ENCODE measurements at regions not wholly inside any gene's neighbourhood (a gene's known extent, or its start where the extent isn't known, plus 50 kb on each side); places are given as distances from the start of the nearest gene placed in this dataset.
A peak's percentile ranks its signal among the peaks of the same experiment; 100 is the strongest.

DNA sequence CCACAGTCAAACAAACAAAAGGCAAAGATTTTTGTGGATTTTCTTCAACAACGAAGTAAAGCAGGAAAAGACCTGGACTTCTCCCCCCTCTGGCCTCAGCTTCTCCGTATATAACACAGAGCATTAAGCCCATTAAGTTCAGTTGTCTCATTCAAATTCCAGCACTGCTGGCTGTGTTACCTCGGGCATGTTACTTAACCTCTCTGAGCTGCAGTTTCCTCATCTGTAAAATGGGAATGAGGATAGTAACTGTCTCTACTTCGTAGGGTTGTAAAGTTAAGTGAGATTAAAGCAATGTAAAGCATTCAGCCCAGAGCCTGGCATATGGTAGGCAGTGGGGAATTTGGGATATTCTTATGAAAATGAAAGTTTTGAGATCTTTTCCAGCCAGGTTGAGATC is 92.7 kb upstream of the SMIM23 start:
- DNase-seq (ENCODE audit: low read depth) (no peak), FAIRE-seq (no peak)
- no peak for TF ChIP-seq CTCF (IDR thresholded peaks at IDR 0.05; ENCODE audit: insufficient read depth, low read length, severe bottlenecking)

DNA sequence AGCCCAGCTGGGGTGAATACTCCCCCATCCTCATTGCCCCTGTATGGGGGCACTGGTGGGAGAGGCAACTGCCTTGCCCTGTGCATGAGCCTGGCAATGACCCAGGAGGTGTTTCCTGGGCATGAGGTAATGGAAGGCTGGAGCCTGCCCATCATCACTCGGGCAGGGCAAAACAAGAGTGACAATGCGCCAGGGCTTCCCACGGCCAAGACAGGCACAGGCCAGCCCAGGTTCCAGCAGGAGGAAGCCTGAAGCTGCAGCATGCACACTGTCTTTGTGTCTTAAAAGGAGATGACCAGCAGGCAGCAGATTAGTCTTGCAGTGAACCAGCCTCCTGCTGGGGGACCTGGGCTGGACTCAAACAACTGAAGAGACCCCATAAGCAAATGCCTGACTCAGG is 92.2 kb upstream of the SMIM23 start:
- peaks cover 6% of the 10 kb centered on the region for H3K27me3 ChIP-seq (ENCODE audit: control insufficient read depth, insufficient read depth, low read length)
- H3K36me3 ChIP-seq (ENCODE audit: control insufficient read depth, insufficient read depth, low read length): no peaks in the 10 kb centered on the region
- TF ChIP-seq CTCF (IDR thresholded peaks at IDR 0.05; ENCODE audit: insufficient read depth, low read length, severe bottlenecking): no peak
- H3K4me3 ChIP-seq (ENCODE audit: low read depth, low read length): no peak overlapping the region
- DNase-seq (ENCODE audit: low read depth) (peak; percentile 18), FAIRE-seq (no peak)

More for the DNA sequence above, 92.7 kb upstream of the SMIM23 start:
- Histone ChIP-seq H3K4me3 (ENCODE audit: low read depth, low read length) (no peak overlapping the region), H3K36me3 (ENCODE audit: control insufficient read depth, insufficient read depth, low read length) (no peaks in the 10 kb centered on the region), H3K27me3 (ENCODE audit: control insufficient read depth, insufficient read depth, low read length) (peaks cover 6% of the 10 kb centered on the region)

GRCh38 chr5:171695804-171696203 is 89.8 kb upstream of the SMIM23 start:
- no peak for TF ChIP-seq CTCF (IDR thresholded peaks at IDR 0.05; ENCODE audit: insufficient read depth, low read length, severe bottlenecking)
- peaks cover 6% of the 10 kb centered on the region for H3K27me3 ChIP-seq (ENCODE audit: control insufficient read depth, insufficient read depth, low read length)
- DNase-seq (ENCODE audit: low read depth): no peak
- FAIRE-seq: no peak
- H3K4me3 ChIP-seq (ENCODE audit: low read depth, low read length): no peak overlapping the region
- no peaks in the 10 kb centered on the region for H3K36me3 ChIP-seq (ENCODE audit: control insufficient read depth, insufficient read depth, low read length)

GRCh38 chr5:171697221-171698102 is 88.2 kb upstream of the SMIM23 start:
- Histone ChIP-seq H3K4me3 (ENCODE audit: low read depth, low read length) (no peak overlapping the region), H3K27me3 (ENCODE audit: control insufficient read depth, insufficient read depth, low read length) (peaks cover 8% of the 10 kb centered on the region), H3K36me3 (ENCODE audit: control insufficient read depth, insufficient read depth, low read length) (no peaks in the 10 kb centered on the region)
- DNase-seq (ENCODE audit: low read depth) (no peak), FAIRE-seq (peak; percentile 87)
- no peak for TF ChIP-seq CTCF (IDR thresholded peaks at IDR 0.05; ENCODE audit: insufficient read depth, low read length, severe bottlenecking)

GRCh38 chr5:171700318-171700912 is 85.2 kb upstream of the SMIM23 start:
- no peak for DNase-seq (ENCODE audit: low read depth)

More at GRCh38 chr5:171700318-171700912, 85.2 kb upstream of the SMIM23 start:
- no peak for FAIRE-seq
- no peak for TF ChIP-seq CTCF (IDR thresholded peaks at IDR 0.05; ENCODE audit: insufficient read depth, low read length, severe bottlenecking)
- H3K4me3 ChIP-seq (ENCODE audit: low read depth, low read length): no peak overlapping the region
- peaks cover 11% of the 10 kb centered on the region for H3K27me3 ChIP-seq (ENCODE audit: control insufficient read depth, insufficient read depth, low read length)
- no peaks in the 10 kb centered on the region for H3K36me3 ChIP-seq (ENCODE audit: control insufficient read depth, insufficient read depth, low read length)

Measured in bronchial epithelial cell (primary cell).